ENCODE measurements at regions not wholly inside any gene's neighbourhood (a gene's known extent, or its start where the extent isn't known, plus 50 kb on each side); places are given as distances from the start of the nearest gene placed in this dataset.

GRCh38 chr12:65614259-65614889, 209.9 kb upstream of the HMGA2 start:
- POLR2A ChIA-PET = no interaction called here
- ATAC-seq (no peak), DNase-seq (ENCODE audit: low read depth, low spot score) (no peak)
- H3K27me3 ChIP-seq (ENCODE audit: control insufficient read depth, insufficient read depth, low read length) = no peaks in the 10 kb centered on the region
- CTCF ChIA-PET = no interaction called here
- BruUV-seq (replicated peaks) = no TSS peak
- no peaks in the 10 kb centered on the region; the same call in 1 of the 2 replicates for H3K9me3 ChIP-seq (ENCODE audit: control insufficient read depth, insufficient read depth, low read depth, low read length)
- no peak for TF ChIP-seq SIN3A (IDR thresholded peaks at IDR 0.05; ENCODE audit: borderline replicate concordance, insufficient read depth, low read depth, low read length)
- TF ChIP-seq REST (IDR thresholded peaks at IDR 0.05; ENCODE audit: insufficient read depth in 1 of 2, low read depth in 2 of 2, low read length in 1 of 2) = no peak
- no peak for TF ChIP-seq TCF7L2 (IDR thresholded peaks at IDR 0.05; ENCODE audit: low read depth, low read length)
- no peak for TF ChIP-seq CTCF (IDR thresholded peaks at IDR 0.05)
- no peak for TF ChIP-seq POLR2AphosphoS5 (IDR thresholded peaks at IDR 0.05; ENCODE audit: low read depth, low read length)
- no peak overlapping the region for H3K27ac ChIP-seq (ENCODE audit: low read length)
- no peaks in the 10 kb centered on the region for H3K36me3 ChIP-seq (ENCODE audit: control insufficient read depth, insufficient read depth, low read length)
- no peaks in the 10 kb centered on the region for H3K4me1 ChIP-seq (ENCODE audit: control insufficient read depth, insufficient read depth, low read length)
- in situ Hi-C loops (cut with HindIII; ENCODE audit: low pct_unique_long_range_greater_than_20kb, low sequenced_read_pairs) (no loop called here), intact Hi-C loops (cut with micrococcal nuclease; ENCODE audit: unreplicated experiment) (no loop called here)
- no peak overlapping the region for H3K4me3 ChIP-seq (ENCODE audit: low read depth in 2 of 2, low read length in 2 of 2)

GRCh38 chr12:65615118-65615517, 209.2 kb upstream of the HMGA2 start:
- intact Hi-C loops (cut with micrococcal nuclease; ENCODE audit: unreplicated experiment) (no loop called here), in situ Hi-C loops (cut with HindIII; ENCODE audit: low pct_unique_long_range_greater_than_20kb, low sequenced_read_pairs) (no loop called here)
- Histone ChIP-seq H3K36me3 (ENCODE audit: control insufficient read depth, insufficient read depth, low read length) (no peaks in the 10 kb centered on the region), H3K4me3 (ENCODE audit: low read depth in 2 of 2, low read length in 2 of 2) (no peak overlapping the region), H3K27me3 (ENCODE audit: control insufficient read depth, insufficient read depth, low read length) (no peaks in the 10 kb centered on the region), H3K4me1 (ENCODE audit: control insufficient read depth, insufficient read depth, low read length) (no peaks in the 10 kb centered on the region), H3K9me3 (ENCODE audit: control insufficient read depth, insufficient read depth, low read depth, low read length) (no peaks in the 10 kb centered on the region), H3K27ac (ENCODE audit: low read length) (no peak overlapping the region)
- no peak for DNase-seq (ENCODE audit: low read depth, low spot score)
- no TSS peak for BruUV-seq (replicated peaks)
- TF ChIP-seq TCF7L2 (IDR thresholded peaks at IDR 0.05; ENCODE audit: low read depth, low read length) (no peak), SIN3A (IDR thresholded peaks at IDR 0.05; ENCODE audit: borderline replicate concordance, insufficient read depth, low read depth, low read length) (no peak), CTCF (IDR thresholded peaks at IDR 0.05) (no peak)
- POLR2A ChIA-PET = no interaction called here
- CTCF ChIA-PET = no interaction called here
- no peak for ATAC-seq

Measured in Panc1 (cell line).